ENCODE measurements at regions not wholly inside any gene's neighbourhood (a gene's known extent, or its start where the extent isn't known, plus 50 kb on each side); places are given as distances from the start of the nearest gene placed in this dataset.

GRCh38 chr9:15096972-15097371 lies 186.7 kb upstream of the FREM1 start:
- Histone ChIP-seq H3K4me3 (replicated peaks; ENCODE audit: low read depth, low read length) (no peak overlapping the region), H3K36me3 (ENCODE audit: control insufficient read depth, insufficient read depth, low read length) (no peaks in the 10 kb centered on the region), H3K27me3 (replicated peaks; ENCODE audit: control insufficient read depth, insufficient read depth, low read length) (no peaks in the 10 kb centered on the region; the same call in 1 of the 2 replicates)
- no peak for DNase-seq (ENCODE audit: extremely low read depth, insufficient read length)
- no peak for TF ChIP-seq CTCF (IDR thresholded peaks at IDR 0.05; ENCODE audit: insufficient read depth, low read length, poor library complexity, severe bottlenecking)

- no peak for TF ChIP-seq CTCF (IDR thresholded peaks at IDR 0.05; ENCODE audit: insufficient read depth, low read length, poor library complexity, severe bottlenecking)
- DNase-seq (ENCODE audit: extremely low read depth, insufficient read length), result no peak
- no peaks in the 10 kb centered on the region for H3K27me3 ChIP-seq (replicated peaks; ENCODE audit: control insufficient read depth, insufficient read depth, low read length)
- H3K36me3 ChIP-seq (ENCODE audit: control insufficient read depth, insufficient read depth, low read length), result no peaks in the 10 kb centered on the region
- H3K4me3 ChIP-seq (replicated peaks; ENCODE audit: low read depth, low read length), result no peak overlapping the region
Measured at GRCh38 chr9:15086778-15087324, 176.6 kb upstream of the FREM1 start.

- no peak for TF ChIP-seq CTCF (IDR thresholded peaks at IDR 0.05; ENCODE audit: insufficient read depth, low read length, poor library complexity, severe bottlenecking)
- H3K36me3 ChIP-seq (ENCODE audit: control insufficient read depth, insufficient read depth, low read length), result no peaks in the 10 kb centered on the region
- no peak overlapping the region for H3K4me3 ChIP-seq (replicated peaks; ENCODE audit: low read depth, low read length)
- H3K27me3 ChIP-seq (replicated peaks; ENCODE audit: control insufficient read depth, insufficient read depth, low read length), result no peaks in the 10 kb centered on the region
- DNase-seq (ENCODE audit: extremely low read depth, insufficient read length), result no peak
Measured at GRCh38 chr9:15086156-15086763, 176.0 kb upstream of the FREM1 start.

GRCh38 chr9:15081021-15081753 lies 171.0 kb upstream of the FREM1 start:
- Histone ChIP-seq H3K4me3 (replicated peaks; ENCODE audit: low read depth, low read length) (no peak overlapping the region), H3K36me3 (ENCODE audit: control insufficient read depth, insufficient read depth, low read length) (no peaks in the 10 kb centered on the region), H3K27me3 (replicated peaks; ENCODE audit: control insufficient read depth, insufficient read depth, low read length) (no peaks in the 10 kb centered on the region)
- DNase-seq (ENCODE audit: extremely low read depth, insufficient read length), result no peak
- no peak for TF ChIP-seq CTCF (IDR thresholded peaks at IDR 0.05; ENCODE audit: insufficient read depth, low read length, poor library complexity, severe bottlenecking)

GRCh38 chr9:15080401-15080800 lies 170.2 kb upstream of the FREM1 start:
- DNase-seq (ENCODE audit: extremely low read depth, insufficient read length), result no peak
- H3K4me3 ChIP-seq (replicated peaks; ENCODE audit: low read depth, low read length), result no peak overlapping the region
- no peaks in the 10 kb centered on the region for H3K36me3 ChIP-seq (ENCODE audit: control insufficient read depth, insufficient read depth, low read length)
- TF ChIP-seq CTCF (IDR thresholded peaks at IDR 0.05; ENCODE audit: insufficient read depth, low read length, poor library complexity, severe bottlenecking), result no peak
- no peaks in the 10 kb centered on the region for H3K27me3 ChIP-seq (replicated peaks; ENCODE audit: control insufficient read depth, insufficient read depth, low read length)
